ENCODE measurements at regions not wholly inside any gene's neighbourhood (a gene's known extent, or its start where the extent isn't known, plus 50 kb on each side); places are given as distances from the start of the nearest gene placed in this dataset.

- DNase-seq: peak; percentile 72
- CTCF ChIA-PET: interaction anchor here (1.0 kb wide), 2 partner anchors 12 to 13 kb away, joined by 3 read pairs; no protein-coding TSS in a partner anchor
- peak; percentile 92 for ATAC-seq (ENCODE audit: low read depth)
- Histone ChIP-seq H3K4me1 (ENCODE audit: control insufficient read depth, insufficient read depth, low read length) (no peaks in the 10 kb centered on the region), H3K18ac (ENCODE audit: low read depth, low read length) (no peak overlapping the region), H2AK5ac (ENCODE audit: low read depth, low read length) (no peak overlapping the region), H4K5ac (ENCODE audit: low read depth, low read length) (no peak overlapping the region), H3K27me3 (ENCODE audit: control insufficient read depth, insufficient read depth, low read length) (no peaks in the 10 kb centered on the region), H2BK5ac (ENCODE audit: low read depth, low read length, poor library complexity, severe bottlenecking) (no peak overlapping the region), H3K79me1 (ENCODE audit: low read depth in 1 of 2, low read length in 2 of 2) (no peaks in the 10 kb centered on the region), H3K27ac (ENCODE audit: insufficient read depth, low read length) (no peak overlapping the region), H2BK15ac (ENCODE audit: low read depth, low read length) (no peak overlapping the region), H4K20me1 (ENCODE audit: insufficient read depth, low read length) (no peaks in the 10 kb centered on the region), H4K8ac (ENCODE audit: low read depth in 2 of 2, low read length in 2 of 2) (no peak overlapping the region), H3K4ac (ENCODE audit: low read depth, low read length) (no peak overlapping the region), H2AK9ac (replicated peaks; ENCODE audit: low read depth, low read length, poor library complexity) (no peak overlapping the region), H3K9me1 (ENCODE audit: insufficient read depth, low read length) (no peaks in the 10 kb centered on the region), H3K14ac (replicated peaks; ENCODE audit: low read depth, low read length) (peak overlapping the region; percentile 16; the same call in 1 of the 2 replicates), H2BK20ac (ENCODE audit: low read depth, low read length) (no peak overlapping the region), H3K56ac (ENCODE audit: extremely low read depth, insufficient read depth, low read length) (no peak overlapping the region), H3K9me3 (ENCODE audit: control insufficient read depth, insufficient read depth, low read length) (no peaks in the 10 kb centered on the region), H3K36me3 (ENCODE audit: control insufficient read depth, insufficient read depth, low read length) (no peaks in the 10 kb centered on the region), H2BK120ac (ENCODE audit: low read depth, low read length) (no peak overlapping the region; the same call in 1 of the 2 replicates), H3K4me2 (ENCODE audit: low read depth, low read length) (no peak overlapping the region), H3K9ac (ENCODE audit: low read depth, low read length) (no peak overlapping the region), H3K4me3 (ENCODE audit: insufficient read depth, low read depth, low read length) (no peak overlapping the region), H3K23ac (ENCODE audit: low read depth, low read length) (no peak overlapping the region), H4K91ac (ENCODE audit: insufficient read depth, low read depth, low read length) (no peak overlapping the region), H2AFZ (replicated peaks; ENCODE audit: low read length, poor library complexity) (no peak overlapping the region)
- TF ChIP-seq RCOR1 (IDR thresholded peaks at IDR 0.05; ENCODE audit: insufficient replicate concordance, low read length) (no peak), FOS (IDR thresholded peaks at IDR 0.05; ENCODE audit: low read depth, low read length) (0 out of 2 replicates have a peak, but pooled peaks have one; percentile 5)
- WGBS, 2 experiments (ENCODE audit: extremely low coverage in 2 of 2, insufficient read length in 1 of 2): no CpG with 5 or more reads among the region's 1 CpG
- in situ Hi-C loops (cut with MboI; ENCODE audit: low sequenced_read_pairs) (no loop called here), intact Hi-C loops (cut with micrococcal nuclease) (no loop called here), dilution Hi-C loops (cut with HindIII; ENCODE audit: low sequenced_read_pairs, unreplicated experiment) (no loop called here)
- POLR2A ChIA-PET (ENCODE audit: unreplicated experiment): no interaction called here
- no TSS peak for BruUV-seq (replicated peaks)
Measured at GRCh38 chr12:78457938-78458337, 406.6 kb upstream of the SYT1 start.
